PC-9 (cell line): ENCODE measurements at regions not wholly inside any gene's neighbourhood (a gene's known extent, or its start where the extent isn't known, plus 50 kb on each side); places are given as distances from the start of the nearest gene placed in this dataset.
A peak's percentile ranks its signal among the peaks of the same experiment; 100 is the strongest.

Experiments
- BruUV-seq: library from RNA; stranded (reverse); fragments of 400-500 nt; replicated peaks from 2 replicates; lab custom pipeline; 2021; lab: Mats Ljungman, UMichigan
- CTCF ChIA-PET: fragments of 300-600 bp; sonication (Branson Sonifier 250); formaldehyde crosslinking; loops from one replicate; lab custom pipeline; 2022; ENCODE audit warnings: antibody characterized with exemption; lab: Charles Lee
- POLR2A ChIA-PET: fragments of 300-600 bp; sonication (Branson Sonifier 250); formaldehyde crosslinking; loops from one replicate; lab custom pipeline; 2022; ENCODE audit warnings: antibody characterized with exemption; ENCODE audit not compliant: unreplicated experiment; lab: Charles Lee
- DNase-seq, 2 experiments: peaks; one replicate each; pipeline versions ENCODE4 v3.0.0 to v3.0.0-alpha.2; 2015 to 2022; ENCODE audit warnings: mixed read lengths in 1 of 2
- H2AFZ ChIP-seq: fragments of 200-600 bp; sonication (generic); 2 replicates; pipeline ENCODE4 v1.8.1; 2017; ENCODE audit warnings: antibody characterized with exemption
- H3F3A ChIP-seq: fragments of 200-600 bp; sonication (generic); 2 replicates; pipeline ENCODE4 v1.8.1; 2017; ENCODE audit warnings: antibody characterized with exemption, mild to moderate bottlenecking, low read depth; ENCODE audit not compliant: insufficient read depth
- H3K27ac ChIP-seq: fragments of 200-600 bp; sonication (generic); 2 replicates; pipeline ENCODE4 v1.6.1; 2016; ENCODE audit warnings: mixed run types
- H3K27me3 ChIP-seq: fragments of 200-600 bp; sonication (generic); 2 replicates; pipeline ENCODE4 v1.6.1; 2016; ENCODE audit warnings: low read depth, mixed run types; ENCODE audit not compliant: insufficient read depth
- H3K36me3 ChIP-seq: fragments of 200-600 bp; sonication (generic); 2 replicates; pipeline ENCODE4 v1.6.1; 2016; ENCODE audit warnings: low read depth, mixed run types
- H3K4me1 ChIP-seq: fragments of 200-600 bp; sonication (generic); replicated peaks from 2 replicates; pipeline ENCODE4 v1.6.1; 2016; ENCODE audit warnings: mixed run types; ENCODE audit not compliant: insufficient read depth
- H3K4me2 ChIP-seq: fragments of 200-600 bp; sonication (generic); 2 replicates; pipeline ENCODE4 v1.6.1; 2017; ENCODE audit warnings: mixed run types
- H3K4me3 ChIP-seq: fragments of 200-600 bp; sonication (generic); 2 replicates; pipeline ENCODE4 v1.6.1; 2016; ENCODE audit warnings: mixed run types
- H3K79me2 ChIP-seq: fragments of 200-600 bp; sonication (generic); 2 replicates; pipeline ENCODE4 v1.6.1; 2017; ENCODE audit warnings: low read depth, mixed run types
- H3K9me2 ChIP-seq: fragments of 200-600 bp; sonication (generic); 2 replicates; pipeline ENCODE4 v1.8.1; 2017; ENCODE audit warnings: mild to moderate bottlenecking; ENCODE audit not compliant: insufficient read depth
- H3K9me3 ChIP-seq: fragments of 200-600 bp; sonication (generic); 2 replicates; pipeline ENCODE4 v1.8.1; 2016; ENCODE audit warnings: low read depth; ENCODE audit not compliant: insufficient read depth
- H4K20me1 ChIP-seq: fragments of 200-600 bp; sonication (generic); 2 replicates; pipeline ENCODE4 v1.8.1; 2017; ENCODE audit not compliant: insufficient read depth
- CTCF ChIP-seq: fragments of 200-600 bp; sonication (generic); conservative IDR thresholded peaks from 2 replicates; pipeline ENCODE4 v1.6.1; 2017; ENCODE audit warnings: mixed run types, antibody characterized with exemption, mild to moderate bottlenecking, moderate library complexity
- EZH2 ChIP-seq: fragments of 200-600 bp; sonication (generic); IDR thresholded peaks from 2 replicates; pipeline ENCODE4 v1.8.0; 2017; ENCODE audit warnings: antibody characterized with exemption, low read depth
- intact Hi-C: fragments of 100-400 bp; cut with micrococcal nuclease; formaldehyde crosslinking; loops from one replicate; pipeline ENCODE4 v1.10.0; 2022; ENCODE audit not compliant: unreplicated experiment

DNA sequence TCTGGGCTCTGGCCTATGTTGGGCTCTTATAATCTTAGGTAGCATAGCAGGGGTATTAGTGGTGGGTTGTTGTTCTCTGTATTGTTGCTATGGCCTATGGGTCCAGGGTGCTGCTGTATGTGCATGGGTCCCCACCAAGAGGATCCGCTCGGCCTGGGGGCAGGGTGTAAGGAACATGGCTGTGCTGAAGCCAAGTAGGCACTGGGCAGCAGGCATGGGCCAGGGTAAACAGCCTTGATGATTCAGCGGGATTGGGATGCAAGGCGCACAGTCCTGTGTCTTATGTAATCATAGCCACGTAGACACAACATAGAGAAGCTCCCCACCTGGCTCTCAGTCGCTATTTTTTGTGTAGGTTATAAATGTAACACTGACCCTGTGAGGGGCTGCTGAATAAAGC is 306.9 kb downstream of the ZPLD1 start:
- H3K9me2 ChIP-seq = no peaks in the 10 kb centered on the region
- no peaks in the 10 kb centered on the region for H3K27me3 ChIP-seq
- H3K9me3 ChIP-seq = no peaks in the 10 kb centered on the region
- intact Hi-C loops = loop anchor here (10.0 kb wide), 2 partner anchors 197 to 517 kb away; no protein-coding TSS in a partner anchor
- TF ChIP-seq EZH2 (no peak), CTCF (no peak)
- no peak overlapping the region for H2AFZ ChIP-seq
- DNase-seq = no peak
- POLR2A ChIA-PET = no interaction called here
- H3K27ac ChIP-seq = no peak overlapping the region
- no peaks in the 10 kb centered on the region for H3F3A ChIP-seq
- no peak overlapping the region for H3K4me2 ChIP-seq
- no peaks in the 10 kb centered on the region for H3K36me3 ChIP-seq
- CTCF ChIA-PET = interaction anchor here (0.6 to 1.6 kb wide), 2 partner anchors 68 to 1031 kb away, joined by 4 to 10 read pairs; no protein-coding TSS in a partner anchor
- no peaks in the 10 kb centered on the region for H4K20me1 ChIP-seq
- H3K4me3 ChIP-seq = no peak overlapping the region
- H3K4me1 ChIP-seq = no peaks in the 10 kb centered on the region
- no peaks in the 10 kb centered on the region for H3K79me2 ChIP-seq
- BruUV-seq = no TSS peak

DNA sequence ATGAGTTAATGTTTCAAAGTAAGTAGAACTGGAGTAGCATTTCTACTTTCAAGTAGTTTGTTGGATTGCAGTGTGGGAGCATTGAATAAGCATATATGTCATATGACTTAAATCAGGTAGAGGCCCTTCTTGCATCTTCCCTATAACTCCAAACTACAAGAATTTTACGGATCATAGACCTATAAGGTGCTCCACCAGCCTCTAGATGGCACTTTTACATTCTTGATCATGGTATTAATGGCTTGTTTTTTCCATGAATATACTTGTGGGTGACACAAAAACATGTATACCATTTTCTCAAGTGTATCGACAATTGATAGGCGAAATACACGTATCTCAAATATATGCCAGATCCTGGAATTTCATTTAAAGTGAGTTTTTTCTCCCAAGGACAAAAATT is 311.1 kb downstream of the ZPLD1 start:
- H3K9me2 ChIP-seq = no peaks in the 10 kb centered on the region
- CTCF ChIA-PET = interaction anchor here (0.6 kb wide), 1 partner anchor 714 kb away, joined by 11 read pairs; no protein-coding TSS in a partner anchor
- no peak overlapping the region for H3K4me3 ChIP-seq
- no peak overlapping the region for H3K27ac ChIP-seq
- no peaks in the 10 kb centered on the region for H4K20me1 ChIP-seq
- H3K4me2 ChIP-seq = no peak overlapping the region
- DNase-seq = no peak
- H2AFZ ChIP-seq = no peak overlapping the region
- no peaks in the 10 kb centered on the region for H3K79me2 ChIP-seq
- no peaks in the 10 kb centered on the region for H3K9me3 ChIP-seq
- H3K36me3 ChIP-seq = no peaks in the 10 kb centered on the region
- no peaks in the 10 kb centered on the region for H3F3A ChIP-seq
- no TSS peak for BruUV-seq
- POLR2A ChIA-PET = no interaction called here
- TF ChIP-seq CTCF = peak; percentile 48; the same call in 1 of the 2 replicates
- TF ChIP-seq EZH2 = no peak
- H3K4me1 ChIP-seq = no peaks in the 10 kb centered on the region
- intact Hi-C loops = loop anchor here (10.0 kb wide), 2 partner anchors 201 to 521 kb away; no protein-coding TSS in a partner anchor
- no peaks in the 10 kb centered on the region for H3K27me3 ChIP-seq

- Histone ChIP-seq H3K4me3 (no peak overlapping the region), H4K20me1 (no peaks in the 10 kb centered on the region), H3K36me3 (no peaks in the 10 kb centered on the region), H3K9me2 (no peaks in the 10 kb centered on the region), H3K27me3 (no peaks in the 10 kb centered on the region), H3K4me2 (no peak overlapping the region), H3K9me3 (no peaks in the 10 kb centered on the region), H3K4me1 (no peaks in the 10 kb centered on the region), H3F3A (no peaks in the 10 kb centered on the region), H3K79me2 (no peaks in the 10 kb centered on the region), H2AFZ (no peak overlapping the region), H3K27ac (no peak overlapping the region)
- TF ChIP-seq CTCF (no peak), EZH2 (no peak)
- intact Hi-C loops = loop anchor here (10.0 kb wide), 2 partner anchors 203 to 523 kb away; no protein-coding TSS in a partner anchor
- no peak for DNase-seq
- CTCF ChIA-PET = interaction anchor here (0.6 kb wide), 1 partner anchor 954 kb away, joined by 3 read pairs; no protein-coding TSS in a partner anchor
- BruUV-seq = no TSS peak
- POLR2A ChIA-PET = no interaction called here
Measured at GRCh38 chr3:102747611-102748010, 312.8 kb downstream of the ZPLD1 start.
